ENCODE measurements at regions not wholly inside any gene's neighbourhood (a gene's known extent, or its start where the extent isn't known, plus 50 kb on each side); places are given as distances from the start of the nearest gene placed in this dataset.

DNA sequence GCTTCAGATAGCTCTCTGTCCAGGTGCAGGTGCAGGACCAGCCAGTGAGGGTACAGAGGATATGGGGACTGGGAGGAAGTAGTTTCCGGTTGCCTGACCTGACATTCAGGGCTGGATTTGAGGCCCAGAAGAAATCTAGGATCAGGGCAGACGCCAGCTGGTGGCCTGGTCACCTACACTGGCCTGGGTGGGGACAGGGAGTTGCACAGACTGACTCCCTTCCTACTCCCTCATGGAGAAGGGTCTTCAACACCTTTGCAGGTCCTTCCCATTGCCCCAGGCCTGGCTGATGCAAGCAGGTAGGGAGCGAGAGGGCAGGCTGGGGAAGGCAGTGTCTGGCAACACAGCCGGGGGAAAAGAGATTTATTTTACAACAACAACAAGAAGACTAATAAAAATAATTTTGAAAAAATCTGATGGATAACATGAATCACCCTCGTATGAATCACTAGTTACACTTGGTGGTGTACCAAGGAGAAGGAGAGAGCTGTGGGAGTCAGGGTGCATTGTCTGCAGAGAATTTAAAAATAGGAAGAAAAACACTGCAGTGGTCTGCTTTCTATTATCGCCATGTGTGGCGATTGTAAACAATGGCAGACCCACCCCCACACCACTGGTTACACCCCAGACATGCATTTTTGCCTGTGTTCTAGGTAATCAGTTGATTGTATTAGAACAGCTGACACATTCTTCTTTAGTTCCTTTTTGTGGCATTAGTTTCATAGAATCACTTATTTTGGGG is 62.3 kb upstream of the SNX9 start:
- no peaks in the 10 kb centered on the region for H3K9me3 Mint-ChIP-seq
- no peak for DNase-seq (ENCODE audit: low spot score)
- no peaks in the 10 kb centered on the region for H3K36me3 Mint-ChIP-seq
- peak overlapping the region; percentile 61 for H3K4me3 Mint-ChIP-seq
- peaks cover 28 to 36% of the 10 kb centered on the region in 2 donors for H3K27me3 Mint-ChIP-seq
- ATAC-seq: no peak
- H3K27ac Mint-ChIP-seq: peak overlapping the region in 1 of 2 donors; percentile 8
- peaks cover 43 to 47% of the 10 kb centered on the region in 2 donors for H3K4me1 Mint-ChIP-seq (ENCODE audit: low read depth in 2 of 2)

DNA sequence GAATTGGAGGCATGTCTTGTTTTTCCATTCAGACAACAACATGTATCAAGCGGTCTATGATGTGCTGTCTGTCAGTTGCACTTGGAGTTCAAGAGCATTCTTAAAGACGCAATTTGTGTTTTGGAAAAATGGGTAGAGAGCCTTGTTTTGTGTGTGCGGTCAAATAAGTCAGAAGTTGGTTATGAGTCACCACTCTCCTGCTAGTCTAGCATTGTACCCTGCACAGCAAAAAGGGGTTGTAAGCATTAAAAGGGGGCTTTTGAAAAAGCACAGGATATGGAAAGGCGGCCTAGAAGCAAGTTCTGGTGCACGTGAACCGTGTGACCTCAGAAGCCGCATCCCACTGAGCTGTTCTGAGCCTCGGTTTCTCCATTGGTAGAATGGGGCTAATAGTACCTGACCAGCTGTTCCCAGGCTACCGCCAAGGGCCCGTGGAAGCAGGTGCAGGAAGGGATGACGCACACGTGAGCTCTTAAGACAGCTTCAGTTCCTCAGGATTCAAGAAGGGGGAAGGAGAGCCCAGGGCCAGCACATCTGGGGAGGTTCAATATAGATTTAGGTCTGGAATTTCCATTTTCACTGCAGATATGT is 61.6 kb upstream of the SNX9 start:
- H3K9me3 Mint-ChIP-seq: no peaks in the 10 kb centered on the region
- peak overlapping the region; percentile 61 for H3K4me3 Mint-ChIP-seq
- H3K27ac Mint-ChIP-seq: peak overlapping the region; percentile 8 to 72
- ATAC-seq: peak in 1 of 2 donors; percentile 59
- no peaks in the 10 kb centered on the region for H3K36me3 Mint-ChIP-seq
- DNase-seq (ENCODE audit: low spot score): no peak
- peaks cover 41 to 47% of the 10 kb centered on the region in 2 donors for H3K4me1 Mint-ChIP-seq (ENCODE audit: low read depth in 2 of 2)
- peaks cover 28 to 35% of the 10 kb centered on the region in 2 donors for H3K27me3 Mint-ChIP-seq

GRCh38 chr6:157761926-157762325 is 61.1 kb upstream of the SNX9 start:
- H3K4me1 Mint-ChIP-seq (ENCODE audit: low read depth in 2 of 2): peaks cover 39 to 47% of the 10 kb centered on the region in 2 donors
- DNase-seq (ENCODE audit: low spot score): no peak
- no peaks in the 10 kb centered on the region for H3K36me3 Mint-ChIP-seq
- no peaks in the 10 kb centered on the region for H3K9me3 Mint-ChIP-seq
- ATAC-seq: no peak
- peaks cover 28 to 32% of the 10 kb centered on the region in 2 donors for H3K27me3 Mint-ChIP-seq
- H3K4me3 Mint-ChIP-seq: peak overlapping the region; percentile 61
- peak overlapping the region; percentile 30 to 72 for H3K27ac Mint-ChIP-seq

DNA sequence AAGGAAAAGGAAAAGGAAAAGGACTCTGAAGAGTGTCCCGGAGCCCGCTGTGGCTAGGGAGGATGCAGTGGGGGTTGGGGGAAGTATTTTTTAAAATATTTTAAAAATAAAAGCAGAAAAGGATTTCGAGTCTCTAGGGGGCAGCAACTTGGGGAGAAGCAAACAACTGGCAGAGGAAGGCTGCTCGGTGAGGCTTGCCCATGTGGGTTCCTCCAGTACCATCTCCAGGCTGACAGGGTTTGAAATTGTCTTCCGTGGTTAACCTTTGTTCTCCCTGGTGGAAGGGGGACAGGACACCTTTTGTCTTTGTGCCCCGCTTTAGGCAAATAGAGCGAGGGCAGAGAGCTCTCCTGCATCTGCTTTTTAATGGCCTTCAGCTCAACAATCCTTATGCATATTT is 60.4 kb upstream of the SNX9 start:
- no peaks in the 10 kb centered on the region for H3K36me3 Mint-ChIP-seq
- DNase-seq (ENCODE audit: low spot score): no peak
- H3K9me3 Mint-ChIP-seq: no peaks in the 10 kb centered on the region
- peaks cover 24 to 27% of the 10 kb centered on the region in 2 donors for H3K27me3 Mint-ChIP-seq
- H3K4me1 Mint-ChIP-seq (ENCODE audit: low read depth in 2 of 2): peaks cover 39 to 43% of the 10 kb centered on the region in 2 donors
- H3K27ac Mint-ChIP-seq: peak overlapping the region in 1 of 2 donors; percentile 30
- no peak for ATAC-seq
- H3K4me3 Mint-ChIP-seq: peak overlapping the region; percentile 5

DNA sequence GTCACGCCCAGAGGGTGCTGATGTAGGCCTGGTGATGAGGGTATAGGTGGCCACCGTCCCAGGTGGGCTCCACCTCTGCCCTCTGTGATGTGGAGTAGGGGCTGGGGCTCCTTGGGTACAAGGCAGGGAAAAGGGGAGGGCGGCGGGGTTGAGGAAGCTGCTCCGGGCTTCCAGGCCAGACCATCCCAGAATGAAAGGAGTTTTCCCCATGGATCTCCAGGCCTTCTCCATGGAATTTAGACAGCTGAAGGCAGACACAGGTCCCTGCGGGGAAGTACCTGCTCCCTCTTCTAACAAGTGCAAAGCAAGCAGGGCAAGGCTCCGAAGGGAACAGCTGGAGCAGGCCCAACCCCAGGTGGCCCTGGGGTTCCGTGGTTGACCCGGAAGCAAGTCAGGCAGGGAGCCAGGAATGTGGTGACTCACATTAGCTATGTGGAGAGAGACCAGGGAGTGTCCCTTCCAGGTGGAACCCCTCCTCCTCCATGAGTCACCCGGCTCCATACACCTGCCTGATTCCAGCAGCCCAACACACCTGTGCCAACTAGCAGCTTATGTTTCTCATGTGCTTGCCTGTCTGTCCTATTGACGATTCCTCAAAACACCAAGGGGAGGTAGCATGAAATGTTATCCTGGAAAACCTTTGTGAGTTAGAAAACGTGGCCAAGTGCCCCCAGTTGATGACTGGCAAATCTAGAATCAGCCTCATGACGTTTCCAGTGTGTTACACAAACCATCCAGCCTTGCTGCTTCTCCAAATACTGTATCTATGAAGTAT is 59.7 kb upstream of the SNX9 start:
- Mint-ChIP-seq H3K27ac (peak overlapping the region; percentile 84 to 91), H3K27me3 (peaks cover 17 to 20% of the 10 kb centered on the region in 2 donors), H3K9me3 (no peaks in the 10 kb centered on the region), H3K36me3 (no peaks in the 10 kb centered on the region), H3K4me3 (peak overlapping the region; percentile 80), H3K4me1 (ENCODE audit: low read depth in 2 of 2) (peaks cover 43 to 48% of the 10 kb centered on the region in 2 donors)
- DNase-seq (ENCODE audit: low spot score) (no peak), ATAC-seq (no peak)

GRCh38 chr6:157763904-157764177 is 59.2 kb upstream of the SNX9 start:
- Mint-ChIP-seq H3K27ac (peak overlapping the region; percentile 84 to 91), H3K4me1 (ENCODE audit: low read depth in 2 of 2) (peaks cover 45 to 48% of the 10 kb centered on the region in 2 donors), H3K4me3 (peak overlapping the region; percentile 80), H3K9me3 (no peaks in the 10 kb centered on the region), H3K36me3 (no peaks in the 10 kb centered on the region), H3K27me3 (peaks cover 12 to 15% of the 10 kb centered on the region in 2 donors)
- DNase-seq (ENCODE audit: low spot score) (no peak), ATAC-seq (no peak)

DNA sequence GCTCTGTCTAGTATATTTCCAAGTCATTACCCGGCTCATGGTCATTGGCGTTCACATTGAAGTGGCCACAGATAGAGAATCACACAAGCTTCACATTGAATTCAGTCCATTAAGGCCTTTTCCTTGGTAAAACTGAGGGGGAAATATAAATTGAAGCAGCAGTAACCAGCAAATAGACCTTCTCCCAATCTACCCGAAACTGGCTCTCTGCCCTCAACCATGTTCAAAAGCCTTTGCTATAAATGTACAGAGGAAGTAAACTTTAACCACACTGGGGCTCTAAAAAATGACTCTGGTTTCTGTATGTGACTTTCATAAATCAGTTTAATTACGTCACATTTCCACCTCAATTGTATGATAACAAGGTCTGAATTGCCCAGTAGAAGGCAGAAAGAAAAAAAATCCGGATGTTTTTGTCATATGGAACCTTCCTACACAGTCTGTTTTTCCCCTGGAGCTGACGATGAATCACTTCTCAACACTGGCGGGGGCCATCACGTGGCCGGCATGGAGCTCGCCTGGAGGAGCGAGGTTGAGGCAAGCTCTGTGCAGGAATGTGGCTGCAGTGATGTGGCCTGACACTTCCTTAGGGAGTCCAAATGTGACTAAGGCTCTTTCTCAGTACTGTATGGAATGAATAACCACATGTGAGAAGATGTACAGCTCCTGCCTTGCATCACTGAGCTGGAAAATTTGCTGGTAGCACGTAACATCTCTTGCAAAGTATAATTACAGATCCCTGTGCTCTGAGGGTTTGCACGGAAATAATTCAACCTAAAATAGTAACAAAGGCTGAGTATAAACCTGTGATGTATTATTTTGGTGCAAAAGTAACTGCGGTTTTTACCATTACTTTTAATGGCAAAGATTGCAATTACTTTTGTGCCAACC is 58.6 kb upstream of the SNX9 start:
- H3K27ac Mint-ChIP-seq: peak overlapping the region; percentile 84 to 91
- H3K36me3 Mint-ChIP-seq: no peaks in the 10 kb centered on the region
- DNase-seq (ENCODE audit: low spot score) (peak; percentile 84), ATAC-seq (peak; percentile 87 to 92)
- peaks cover 50 to 53% of the 10 kb centered on the region in 2 donors for H3K4me1 Mint-ChIP-seq (ENCODE audit: low read depth in 2 of 2)
- H3K4me3 Mint-ChIP-seq: peak overlapping the region; percentile 80
- H3K27me3 Mint-ChIP-seq: peaks cover 15% of the 10 kb centered on the region in 2 donors
- no peaks in the 10 kb centered on the region for H3K9me3 Mint-ChIP-seq

DNA sequence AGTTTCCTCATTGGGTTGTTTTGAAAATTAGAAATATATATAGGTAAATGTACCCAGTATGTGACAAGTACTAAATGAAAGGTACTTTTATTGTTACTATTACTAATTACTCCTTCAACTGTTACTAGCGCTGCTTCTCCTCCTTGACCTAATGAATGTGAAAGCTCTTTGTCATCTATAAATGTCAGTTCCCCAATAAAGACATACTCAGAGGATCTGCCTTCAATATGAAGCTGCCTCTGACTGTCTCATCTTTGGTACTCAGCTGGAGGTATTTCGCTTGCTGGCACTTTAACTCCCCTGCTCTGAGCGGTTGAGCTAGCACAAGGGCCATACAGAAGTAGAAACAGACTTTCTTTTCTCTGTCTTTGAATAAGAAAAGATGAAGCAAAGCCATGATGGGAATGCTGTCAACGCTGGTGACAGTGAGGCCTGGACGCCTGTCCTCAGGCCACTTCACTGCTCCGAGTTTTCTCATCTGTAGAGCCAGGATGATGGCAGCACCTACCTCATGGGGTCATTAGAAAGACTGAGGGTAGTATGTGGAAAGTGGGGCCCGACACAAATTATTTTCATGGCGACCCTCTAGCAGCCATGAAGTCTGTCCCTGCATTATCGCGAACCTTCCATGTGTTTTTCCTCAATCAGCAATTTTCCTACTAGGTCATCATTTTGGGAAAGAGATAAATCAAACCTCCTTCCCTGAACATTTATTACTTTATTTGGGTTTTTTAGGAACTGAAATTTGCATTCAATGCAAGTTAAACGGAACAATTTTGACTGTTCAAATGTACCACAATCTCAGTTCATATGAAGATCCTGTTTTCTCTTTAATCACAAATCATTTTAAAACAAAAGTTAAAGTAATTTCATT is 55.9 kb upstream of the SNX9 start:
- no peaks in the 10 kb centered on the region for H3K9me3 Mint-ChIP-seq
- peaks cover 38 to 40% of the 10 kb centered on the region in 2 donors for H3K4me1 Mint-ChIP-seq (ENCODE audit: low read depth in 2 of 2)
- peak overlapping the region; percentile 73 to 78 for H3K27ac Mint-ChIP-seq

GRCh38 chr6:157767775-157768156 is 55.3 kb upstream of the SNX9 start:
- Mint-ChIP-seq H3K27me3 (peaks cover 13 to 15% of the 10 kb centered on the region in 2 donors), H3K9me3 (no peaks in the 10 kb centered on the region), H3K4me3 (no peak overlapping the region), H3K36me3 (no peaks in the 10 kb centered on the region), H3K27ac (peak overlapping the region; percentile 73 to 78), H3K4me1 (ENCODE audit: low read depth in 2 of 2) (peaks cover 33 to 36% of the 10 kb centered on the region in 2 donors)
- no peak for ATAC-seq
- DNase-seq (ENCODE audit: low spot score): no peak

More for the DNA sequence above, 55.9 kb upstream of the SNX9 start:
- DNase-seq (ENCODE audit: low spot score) (no peak), ATAC-seq (no peak)
- Mint-ChIP-seq H3K4me3 (no peak overlapping the region), H3K27me3 (peaks cover 9% of the 10 kb centered on the region in 2 donors), H3K36me3 (no peaks in the 10 kb centered on the region)

DNA sequence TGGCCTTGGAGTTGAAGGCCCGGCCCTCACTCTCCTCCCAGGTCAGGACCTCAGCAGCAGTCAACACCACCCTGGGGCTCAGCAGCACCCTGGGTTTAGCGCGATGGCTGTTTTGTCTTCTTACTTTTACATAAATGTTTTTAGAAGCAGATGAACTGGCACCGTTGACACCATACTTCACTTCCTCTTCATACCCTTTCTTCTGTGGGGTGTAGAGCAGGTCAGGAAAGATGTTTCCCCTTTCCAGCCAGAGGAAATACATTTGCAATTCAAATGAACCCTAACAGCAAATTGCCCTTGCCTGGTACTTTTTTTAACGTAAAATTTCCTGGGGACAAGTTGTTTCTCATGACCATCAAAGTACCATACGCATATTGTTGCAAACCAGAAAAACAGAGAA is 54.7 kb upstream of the SNX9 start:
- no peaks in the 10 kb centered on the region for H3K9me3 Mint-ChIP-seq
- DNase-seq (ENCODE audit: low spot score) (no peak), ATAC-seq (peak; percentile 14 to 15)
- peaks cover 33% of the 10 kb centered on the region in 2 donors for H3K4me1 Mint-ChIP-seq (ENCODE audit: low read depth in 2 of 2)
- H3K36me3 Mint-ChIP-seq: no peaks in the 10 kb centered on the region
- H3K4me3 Mint-ChIP-seq: peak overlapping the region; percentile 77
- peaks cover 13 to 20% of the 10 kb centered on the region in 2 donors for H3K27me3 Mint-ChIP-seq
- H3K27ac Mint-ChIP-seq: peak overlapping the region; percentile 73 to 78

GRCh38 chr6:157768863-157769551 is 54.0 kb upstream of the SNX9 start:
- ATAC-seq (no peak), DNase-seq (ENCODE audit: low spot score) (no peak)
- H3K36me3 Mint-ChIP-seq: no peaks in the 10 kb centered on the region
- H3K27me3 Mint-ChIP-seq: peaks cover 20 to 27% of the 10 kb centered on the region in 2 donors
- H3K4me1 Mint-ChIP-seq (ENCODE audit: low read depth in 2 of 2): peaks cover 28 to 35% of the 10 kb centered on the region in 2 donors
- peak overlapping the region; percentile 79 for H3K4me3 Mint-ChIP-seq
- peak overlapping the region; percentile 73 to 78 for H3K27ac Mint-ChIP-seq
- no peaks in the 10 kb centered on the region for H3K9me3 Mint-ChIP-seq

GRCh38 chr6:157769776-157770426 is 53.1 kb upstream of the SNX9 start:
- no peaks in the 10 kb centered on the region for H3K9me3 Mint-ChIP-seq
- H3K27ac Mint-ChIP-seq: peak overlapping the region; percentile 66 to 78
- peak overlapping the region; percentile 79 for H3K4me3 Mint-ChIP-seq
- H3K36me3 Mint-ChIP-seq: no peaks in the 10 kb centered on the region
- no peak for DNase-seq (ENCODE audit: low spot score)
- ATAC-seq: no peak
- peaks cover 19 to 26% of the 10 kb centered on the region in 2 donors for H3K4me1 Mint-ChIP-seq (ENCODE audit: low read depth in 2 of 2)
- peaks cover 19 to 29% of the 10 kb centered on the region in 2 donors for H3K27me3 Mint-ChIP-seq
